ENCODE measurements at regions not wholly inside any gene's neighbourhood (a gene's known extent, or its start where the extent isn't known, plus 50 kb on each side); places are given as distances from the start of the nearest gene placed in this dataset.

DNA sequence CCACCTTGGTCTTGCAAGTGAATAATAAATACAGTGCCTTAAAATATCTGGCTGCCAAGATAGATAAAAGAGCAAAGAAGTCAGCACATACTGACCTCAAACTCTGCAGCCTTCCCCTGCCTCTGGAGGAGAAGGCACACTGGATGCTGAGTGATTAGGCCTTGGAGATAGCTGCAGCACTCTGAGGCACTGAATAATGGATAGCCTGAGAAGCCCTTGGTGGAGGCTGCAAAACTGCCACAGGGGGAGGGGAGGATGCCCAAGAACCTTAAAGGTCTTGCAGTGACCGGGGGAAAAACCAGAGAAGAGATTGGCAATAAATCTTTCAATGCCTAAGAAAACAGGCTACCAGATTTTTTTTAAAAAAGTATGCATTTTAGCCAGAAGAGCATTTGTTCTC, 167.4 kb upstream of the PRMT6 start:
- Histone ChIP-seq H3K9me3 (replicated peaks; ENCODE audit: insufficient read depth, low read length) (no peaks in the 10 kb centered on the region), H3K79me2 (ENCODE audit: low read length) (no peaks in the 10 kb centered on the region), H3F3A (ENCODE audit: insufficient read depth, low read length) (no peaks in the 10 kb centered on the region), H3K9me2 (replicated peaks; ENCODE audit: insufficient read depth, low read length) (no peaks in the 10 kb centered on the region), H2AFZ (ENCODE audit: low read length) (no peak overlapping the region), H3K27ac (ENCODE audit: low read length) (no peak overlapping the region), H3K9ac (ENCODE audit: low read length) (no peak overlapping the region), H3K27me3 (replicated peaks; ENCODE audit: insufficient read depth, low read length) (no peaks in the 10 kb centered on the region), H3K36me3 (replicated peaks; ENCODE audit: insufficient read depth, low read length) (no peaks in the 10 kb centered on the region), H3K4me3 (ENCODE audit: low read length) (no peak overlapping the region), H4K20me1 (ENCODE audit: insufficient read depth, low read length) (no peaks in the 10 kb centered on the region), H3K4me2 (ENCODE audit: low read depth, low read length) (no peak overlapping the region), H3K4me1 (ENCODE audit: low read length) (no peaks in the 10 kb centered on the region)
- TF ChIP-seq, protein P1, sequence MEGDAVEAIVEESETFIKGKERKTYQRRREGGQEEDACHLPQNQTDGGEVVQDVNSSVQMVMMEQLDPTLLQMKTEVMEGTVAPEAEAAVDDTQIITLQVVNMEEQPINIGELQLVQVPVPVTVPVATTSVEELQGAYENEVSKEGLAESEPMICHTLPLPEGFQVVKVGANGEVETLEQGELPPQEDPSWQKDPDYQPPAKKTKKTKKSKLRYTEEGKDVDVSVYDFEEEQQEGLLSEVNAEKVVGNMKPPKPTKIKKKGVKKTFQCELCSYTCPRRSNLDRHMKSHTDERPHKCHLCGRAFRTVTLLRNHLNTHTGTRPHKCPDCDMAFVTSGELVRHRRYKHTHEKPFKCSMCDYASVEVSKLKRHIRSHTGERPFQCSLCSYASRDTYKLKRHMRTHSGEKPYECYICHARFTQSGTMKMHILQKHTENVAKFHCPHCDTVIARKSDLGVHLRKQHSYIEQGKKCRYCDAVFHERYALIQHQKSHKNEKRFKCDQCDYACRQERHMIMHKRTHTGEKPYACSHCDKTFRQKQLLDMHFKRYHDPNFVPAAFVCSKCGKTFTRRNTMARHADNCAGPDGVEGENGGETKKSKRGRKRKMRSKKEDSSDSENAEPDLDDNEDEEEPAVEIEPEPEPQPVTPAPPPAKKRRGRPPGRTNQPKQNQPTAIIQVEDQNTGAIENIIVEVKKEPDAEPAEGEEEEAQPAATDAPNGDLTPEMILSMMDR (IDR thresholded peaks at IDR 0.05; ENCODE audit: low read length), result no peak
- TF ChIP-seq EZH2phosphoT487 (IDR thresholded peaks at IDR 0.05; ENCODE audit: low read length) (no peak), EZH2 (optimal IDR thresholded peaks at IDR 0.05; ENCODE audit: low read depth, low read length) (no peak)
- no peak for DNase-seq

DNA sequence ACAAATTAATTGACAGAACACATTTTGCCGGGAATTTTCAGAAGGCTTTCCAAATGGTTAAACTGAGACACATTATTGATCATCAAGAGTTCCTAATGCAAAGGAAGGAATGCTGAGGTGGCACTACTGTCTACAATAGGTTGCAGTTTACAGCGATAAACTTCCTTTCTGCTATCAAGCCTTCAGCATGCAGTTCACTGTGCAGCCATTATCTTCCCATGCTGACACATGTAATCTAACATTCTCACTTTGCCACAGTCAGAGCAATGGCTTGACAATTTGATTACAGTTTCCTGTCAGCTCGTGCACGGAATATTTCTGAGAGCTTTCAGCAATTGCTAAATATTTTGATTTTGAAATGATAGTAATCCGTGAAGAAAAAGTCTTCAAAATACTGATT, 166.9 kb upstream of the PRMT6 start:
- DNase-seq, result no peak
- H3K4me2 ChIP-seq (ENCODE audit: low read depth, low read length), result no peak overlapping the region
- no peak overlapping the region for H2AFZ ChIP-seq (ENCODE audit: low read length)
- H3K4me1 ChIP-seq (ENCODE audit: low read length), result no peaks in the 10 kb centered on the region
- TF ChIP-seq EZH2 (optimal IDR thresholded peaks at IDR 0.05; ENCODE audit: low read depth, low read length) (no peak), EZH2phosphoT487 (IDR thresholded peaks at IDR 0.05; ENCODE audit: low read length) (no peak)
- TF ChIP-seq, protein P1 (IDR thresholded peaks at IDR 0.05; ENCODE audit: low read length), result no peak
- H3K27me3 ChIP-seq (replicated peaks; ENCODE audit: insufficient read depth, low read length), result no peaks in the 10 kb centered on the region
- no peaks in the 10 kb centered on the region for H3F3A ChIP-seq (ENCODE audit: insufficient read depth, low read length)
- no peak overlapping the region for H3K9ac ChIP-seq (ENCODE audit: low read length)
- no peaks in the 10 kb centered on the region for H3K9me2 ChIP-seq (replicated peaks; ENCODE audit: insufficient read depth, low read length)
- H3K27ac ChIP-seq (ENCODE audit: low read length), result no peak overlapping the region
- no peaks in the 10 kb centered on the region for H3K9me3 ChIP-seq (replicated peaks; ENCODE audit: insufficient read depth, low read length)
- H3K4me3 ChIP-seq (ENCODE audit: low read length), result no peak overlapping the region
- H3K36me3 ChIP-seq (replicated peaks; ENCODE audit: insufficient read depth, low read length), result no peaks in the 10 kb centered on the region
- no peaks in the 10 kb centered on the region for H3K79me2 ChIP-seq (ENCODE audit: low read length)
- H4K20me1 ChIP-seq (ENCODE audit: insufficient read depth, low read length), result no peaks in the 10 kb centered on the region

DNA sequence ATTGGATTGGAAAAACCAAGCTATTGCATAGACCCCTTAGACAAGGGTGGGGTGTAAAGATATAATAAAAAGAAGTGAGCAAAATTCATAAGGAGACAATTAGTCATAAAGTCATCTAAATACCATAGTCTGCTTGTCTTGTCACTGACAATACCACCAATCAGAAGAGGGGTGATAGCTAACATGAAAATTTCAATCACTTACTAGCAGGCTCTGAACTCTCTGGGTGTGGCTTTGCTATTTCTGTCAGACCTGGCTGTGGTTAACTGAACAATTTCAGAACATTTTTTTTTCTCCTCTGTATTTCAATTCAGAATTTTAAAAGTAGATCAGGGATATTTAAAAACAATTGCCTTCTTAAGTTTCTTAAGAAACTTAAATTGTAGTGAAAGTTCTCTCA, 158.5 kb upstream of the PRMT6 start:
- no peak overlapping the region for H2AFZ ChIP-seq (ENCODE audit: low read length)
- no peaks in the 10 kb centered on the region for H3K36me3 ChIP-seq (replicated peaks; ENCODE audit: insufficient read depth, low read length)
- no peaks in the 10 kb centered on the region for H3K79me2 ChIP-seq (ENCODE audit: low read length)
- H4K20me1 ChIP-seq (ENCODE audit: insufficient read depth, low read length), result no peaks in the 10 kb centered on the region
- TF ChIP-seq, protein P1 (IDR thresholded peaks at IDR 0.05; ENCODE audit: low read length), result no peak
- TF ChIP-seq EZH2phosphoT487 (IDR thresholded peaks at IDR 0.05; ENCODE audit: low read length), result no peak
- TF ChIP-seq EZH2 (optimal IDR thresholded peaks at IDR 0.05; ENCODE audit: low read depth, low read length), result no peak
- no peaks in the 10 kb centered on the region for H3K9me2 ChIP-seq (replicated peaks; ENCODE audit: insufficient read depth, low read length)
- H3K27ac ChIP-seq (ENCODE audit: low read length), result no peak overlapping the region
- no peaks in the 10 kb centered on the region for H3K4me1 ChIP-seq (ENCODE audit: low read length)
- H3K9ac ChIP-seq (ENCODE audit: low read length), result no peak overlapping the region
- H3K4me2 ChIP-seq (ENCODE audit: low read depth, low read length), result no peak overlapping the region
- H3F3A ChIP-seq (ENCODE audit: insufficient read depth, low read length), result no peaks in the 10 kb centered on the region
- H3K9me3 ChIP-seq (replicated peaks; ENCODE audit: insufficient read depth, low read length), result no peaks in the 10 kb centered on the region
- H3K4me3 ChIP-seq (ENCODE audit: low read length), result no peak overlapping the region
- no peaks in the 10 kb centered on the region for H3K27me3 ChIP-seq (replicated peaks; ENCODE audit: insufficient read depth, low read length)
- no peak for DNase-seq

Measured in MM.1S (cell line).